GM23338 (cell line): ENCODE measurements at regions not wholly inside any gene's neighbourhood (a gene's known extent, or its start where the extent isn't known, plus 50 kb on each side); places are given as distances from the start of the nearest gene placed in this dataset.

Experiments used
- ATAC-seq: fragments of 200-7000 bp; cut with Tn5 transposase; 3 replicates; pipeline ENCODE4 v1.9.1; 2020
- DNase-seq: peaks from one replicate; pipeline ENCODE4 v3.0.0-alpha.2; 2015; ENCODE audit warnings: low spot score
- H2AFZ ChIP-seq: fragments of 200-600 bp; sonication (generic); 2 replicates; pipeline ENCODE4 v1.8.0; 2016; ENCODE audit warnings: antibody characterized with exemption, mild to moderate bottlenecking, moderate library complexity
- H3F3A ChIP-seq: fragments of 200-600 bp; sonication (generic); replicated peaks from 2 replicates; pipeline ENCODE4 v1.8.0; 2017; ENCODE audit warnings: antibody characterized with exemption, mixed run types, low read depth
- H3K27ac ChIP-seq: fragments of 200-600 bp; sonication (generic); 2 replicates; pipeline ENCODE4 v1.6.1; 2016; ENCODE audit warnings: low read depth
- H3K27me3 ChIP-seq: fragments of 200-600 bp; sonication (generic); 2 replicates; pipeline ENCODE4 v1.8.0; 2016; ENCODE audit warnings: mild to moderate bottlenecking, mixed run types, moderate library complexity; ENCODE audit not compliant: insufficient read depth
- H3K36me3 ChIP-seq: fragments of 200-600 bp; sonication (generic); 2 replicates; pipeline ENCODE4 v1.8.0; 2016; ENCODE audit warnings: mild to moderate bottlenecking; ENCODE audit not compliant: insufficient read depth
- H3K4me1 ChIP-seq: fragments of 200-600 bp; sonication (generic); 2 replicates; pipeline ENCODE4 v1.8.0; 2016; ENCODE audit warnings: mild to moderate bottlenecking, moderate library complexity; ENCODE audit not compliant: insufficient read depth
- H3K4me2 ChIP-seq: fragments of 200-600 bp; sonication (generic); 2 replicates; pipeline ENCODE4 v1.7.1; 2017; ENCODE audit warnings: mixed run types
- H3K4me3 ChIP-seq: fragments of 200-600 bp; sonication (generic); 2 replicates; pipeline ENCODE4 v1.6.1; 2016; ENCODE audit warnings: mixed run types
- H3K79me2 ChIP-seq: fragments of 200-600 bp; sonication (generic); replicated peaks from 2 replicates; pipeline ENCODE4 v1.8.0; 2017; ENCODE audit warnings: mild to moderate bottlenecking; ENCODE audit not compliant: insufficient read depth
- H3K9me2 ChIP-seq: fragments of 200-600 bp; sonication (generic); 2 replicates; pipeline ENCODE4 v1.8.0; 2017; ENCODE audit not compliant: insufficient read depth
- H4K20me1 ChIP-seq: fragments of 200-600 bp; sonication (generic); replicated peaks from 2 replicates; pipeline ENCODE4 v1.8.0; 2017; ENCODE audit warnings: mild to moderate bottlenecking; ENCODE audit not compliant: insufficient read depth
- H3K27ac Mint-ChIP-seq: 2 replicates; pipeline ENCODE4 v1.8.0; 2020; ENCODE audit warnings: inconsistent platforms, mild to moderate bottlenecking, moderate library complexity, mixed read lengths
- H3K27me3 Mint-ChIP-seq: 3 replicates; pipeline ENCODE4 v1.8.0; 2022; ENCODE audit warnings: low read depth, mild to moderate bottlenecking, moderate library complexity, mixed read lengths, inconsistent platforms; ENCODE audit not compliant: insufficient read depth, poor library complexity
- H3K36me3 Mint-ChIP-seq: 3 replicates; pipeline ENCODE4 v1.8.0; 2021; ENCODE audit warnings: low read depth, mild to moderate bottlenecking, inconsistent platforms, moderate library complexity, mixed read lengths
- H3K4me1 Mint-ChIP-seq: 3 replicates; pipeline ENCODE4 v1.8.0; 2020; ENCODE audit warnings: mild to moderate bottlenecking, inconsistent platforms, mixed read lengths
- H3K4me3 Mint-ChIP-seq: 3 replicates; pipeline ENCODE4 v1.8.0; 2021; ENCODE audit warnings: moderate library complexity, mild to moderate bottlenecking, inconsistent platforms, mixed read lengths
- H3K9me3 Mint-ChIP-seq: 3 replicates; pipeline ENCODE4 v1.8.0; 2020; ENCODE audit warnings: moderate library complexity, mild to moderate bottlenecking, inconsistent platforms, mixed read lengths
- CTCF ChIP-seq, 2 experiments: fragments of 200-600 bp in 1 of 2; sonication (generic) in 1 of 2; conservative IDR thresholded peaks; 2 replicates each; pipeline versions ENCODE4 v1.5.1 to v1.6.1; 2016 to 2017; ENCODE audit warnings: antibody characterized with exemption in 2 of 2, low read depth in 2 of 2, mild to moderate bottlenecking in 2 of 2, moderate library complexity in 1 of 2
- ETS1 ChIP-seq: IDR thresholded peaks from 2 replicates; pipeline ENCODE4 v1.6.1; 2016; ENCODE audit warnings: antibody characterized with exemption
- EZH2 ChIP-seq: fragments of 200-600 bp; sonication (generic); IDR thresholded peaks from one replicate; pipeline ENCODE4 v1.8.0; 2017; ENCODE audit warnings: antibody characterized with exemption, mild to moderate bottlenecking, low read depth; ENCODE audit not compliant: unreplicated experiment
- JUNB ChIP-seq: IDR thresholded peaks from one replicate; pipeline ENCODE4 v1.6.1; 2016; ENCODE audit warnings: antibody characterized with exemption; ENCODE audit not compliant: unreplicated experiment
- NANOG ChIP-seq: IDR thresholded peaks from 2 replicates; pipeline ENCODE4 v1.6.1; 2016; ENCODE audit warnings: antibody characterized with exemption, borderline replicate concordance
- POLR2AphosphoS5 ChIP-seq: IDR thresholded peaks from 2 replicates; pipeline ENCODE4 v1.6.1; 2016; ENCODE audit warnings: antibody characterized with exemption, low read depth
- REST ChIP-seq: IDR thresholded peaks from one replicate; pipeline ENCODE4 v1.6.1; 2018; ENCODE audit warnings: antibody characterized with exemption; ENCODE audit not compliant: unreplicated experiment
- STAT1 ChIP-seq: IDR thresholded peaks from one replicate; pipeline ENCODE4 v1.6.1; 2016; ENCODE audit warnings: antibody characterized with exemption; ENCODE audit not compliant: unreplicated experiment
- ZNF331 ChIP-seq: fragments of 250-450 bp; sonication (Bioruptor Pico); IDR thresholded peaks from 2 replicates; pipeline ENCODE4 v1.5.0; 2020; ENCODE audit warnings: low read depth, mild to moderate bottlenecking, moderate library complexity

- Mint-ChIP-seq H3K27me3 (no peaks in the 10 kb centered on the region), H3K4me1 (no peaks in the 10 kb centered on the region), H3K4me3 (no peak overlapping the region), H3K9me3 (no peaks in the 10 kb centered on the region), H3K36me3 (no peaks in the 10 kb centered on the region), H3K27ac (no peak overlapping the region)
- Histone ChIP-seq H3K36me3 (no peaks in the 10 kb centered on the region), H3K4me2 (no peak overlapping the region), H3K27me3 (no peaks in the 10 kb centered on the region), H2AFZ (no peak overlapping the region), H3K4me3 (no peak overlapping the region), H3F3A (no peaks in the 10 kb centered on the region), H4K20me1 (no peaks in the 10 kb centered on the region), H3K27ac (no peak overlapping the region), H3K9me2 (no peaks in the 10 kb centered on the region), H3K79me2 (no peaks in the 10 kb centered on the region), H3K4me1 (no peaks in the 10 kb centered on the region)
- DNase-seq (no peak), ATAC-seq (no peak)
- TF ChIP-seq JUNB (no peak), ZNF331 (CRISPR knock-in tag) (no peak), CTCF (conservative IDR thresholded peaks at IDR 0.05; ENCODE audit: low read depth in 2 of 2) (no peak), STAT1 (no peak), ETS1 (no peak), NANOG (no peak)
Observed at GRCh38 chr3:166275024-166275390, 437.8 kb upstream of the BCHE start.

GRCh38 chr3:166274351-166275023 is 437.3 kb upstream of the BCHE start:
- Mint-ChIP-seq H3K9me3 (no peaks in the 10 kb centered on the region), H3K27ac (no peak overlapping the region; the same call in 1 of the 2 replicates), H3K4me3 (no peak overlapping the region), H3K4me1 (no peaks in the 10 kb centered on the region), H3K27me3 (no peaks in the 10 kb centered on the region), H3K36me3 (no peaks in the 10 kb centered on the region)
- no peaks in the 10 kb centered on the region for H3K4me1 ChIP-seq
- no peaks in the 10 kb centered on the region for H3K36me3 ChIP-seq
- ATAC-seq (no peak), DNase-seq (no peak)
- no peak overlapping the region for H2AFZ ChIP-seq
- no peaks in the 10 kb centered on the region for H3K27me3 ChIP-seq
- no peak overlapping the region for H3K27ac ChIP-seq
- H4K20me1 ChIP-seq: no peaks in the 10 kb centered on the region
- H3K9me2 ChIP-seq: no peaks in the 10 kb centered on the region
- no peak for TF ChIP-seq JUNB
- H3F3A ChIP-seq: no peaks in the 10 kb centered on the region
- no peak overlapping the region for H3K4me2 ChIP-seq
- no peak overlapping the region for H3K4me3 ChIP-seq
- H3K79me2 ChIP-seq: no peaks in the 10 kb centered on the region

GRCh38 chr3:166270429-166270828 is 433.2 kb upstream of the BCHE start:
- no peak overlapping the region for H2AFZ ChIP-seq
- no peaks in the 10 kb centered on the region for H3K79me2 ChIP-seq
- no peaks in the 10 kb centered on the region for H3K36me3 ChIP-seq
- H3K4me1 ChIP-seq: no peaks in the 10 kb centered on the region
- H3K4me2 ChIP-seq: no peak overlapping the region
- Mint-ChIP-seq H3K4me3 (no peak overlapping the region), H3K4me1 (no peaks in the 10 kb centered on the region), H3K9me3 (no peaks in the 10 kb centered on the region), H3K36me3 (no peaks in the 10 kb centered on the region), H3K27ac (0 out of 2 replicates have a peak overlapping the region, but pooled peaks have one; percentile 11), H3K27me3 (no peaks in the 10 kb centered on the region)
- H4K20me1 ChIP-seq: no peaks in the 10 kb centered on the region
- H3F3A ChIP-seq: no peaks in the 10 kb centered on the region
- DNase-seq (no peak), ATAC-seq (no peak)
- H3K9me2 ChIP-seq: no peaks in the 10 kb centered on the region
- no peak overlapping the region for H3K4me3 ChIP-seq
- no peaks in the 10 kb centered on the region for H3K27me3 ChIP-seq
- no peak overlapping the region for H3K27ac ChIP-seq
- TF ChIP-seq POLR2AphosphoS5 (no peak), EZH2 (no peak), ETS1 (no peak), NANOG (no peak), REST (no peak), CTCF (conservative IDR thresholded peaks at IDR 0.05; ENCODE audit: low read depth in 2 of 2) (no peak)
